ENCODE measurements at regions not wholly inside any gene's neighbourhood (a gene's known extent, or its start where the extent isn't known, plus 50 kb on each side); places are given as distances from the start of the nearest gene placed in this dataset.

GRCh38 chr1:78369546-78369945, 121.2 kb upstream of the PTGFR start:
- no peak for DNase-seq

DNA sequence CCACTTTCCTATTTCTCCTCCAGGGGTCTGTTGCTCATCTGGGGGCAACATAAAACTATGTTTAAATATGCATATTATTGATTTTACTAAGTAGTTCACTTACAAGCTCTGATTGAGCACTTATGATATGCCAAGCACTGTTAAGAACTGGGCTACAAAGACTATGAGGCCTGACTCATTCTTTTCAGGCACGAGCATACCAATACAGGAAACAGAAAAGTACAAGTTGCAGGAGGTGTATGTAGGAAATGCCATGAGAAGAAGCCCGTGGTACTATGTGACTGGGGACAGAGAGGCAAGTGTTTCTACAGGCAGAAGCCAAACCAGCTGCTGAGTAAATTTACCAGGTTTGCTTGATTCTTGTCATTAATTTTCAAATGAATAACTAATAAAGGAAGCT, 120.4 kb upstream of the PTGFR start:
- DNase-seq: no peak

- no peak for DNase-seq
Measured at GRCh38 chr1:78370779-78371482, 119.8 kb upstream of the PTGFR start.

DNA sequence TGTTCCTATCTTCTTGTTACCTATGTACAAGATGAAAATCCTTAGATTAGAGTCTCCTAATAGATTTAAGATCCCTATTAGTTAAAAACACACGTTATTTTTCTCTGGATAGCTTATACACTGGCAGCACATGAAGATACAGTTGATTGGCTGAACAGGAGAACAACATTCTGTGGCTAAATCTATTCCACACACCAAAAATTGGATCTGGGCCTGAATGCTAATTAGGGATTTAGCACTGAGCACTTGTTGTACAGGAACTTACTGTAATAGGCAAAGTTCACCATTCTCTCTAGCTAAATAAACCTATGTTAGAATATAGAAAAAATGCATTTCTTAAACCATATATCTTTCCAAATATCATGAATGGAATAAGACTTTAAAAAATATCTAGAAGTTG, 117.1 kb upstream of the PTGFR start:
- no peak for DNase-seq

GRCh38 chr1:78375996-78376395, 114.8 kb upstream of the PTGFR start:
- DNase-seq: peak; percentile 57

DNA sequence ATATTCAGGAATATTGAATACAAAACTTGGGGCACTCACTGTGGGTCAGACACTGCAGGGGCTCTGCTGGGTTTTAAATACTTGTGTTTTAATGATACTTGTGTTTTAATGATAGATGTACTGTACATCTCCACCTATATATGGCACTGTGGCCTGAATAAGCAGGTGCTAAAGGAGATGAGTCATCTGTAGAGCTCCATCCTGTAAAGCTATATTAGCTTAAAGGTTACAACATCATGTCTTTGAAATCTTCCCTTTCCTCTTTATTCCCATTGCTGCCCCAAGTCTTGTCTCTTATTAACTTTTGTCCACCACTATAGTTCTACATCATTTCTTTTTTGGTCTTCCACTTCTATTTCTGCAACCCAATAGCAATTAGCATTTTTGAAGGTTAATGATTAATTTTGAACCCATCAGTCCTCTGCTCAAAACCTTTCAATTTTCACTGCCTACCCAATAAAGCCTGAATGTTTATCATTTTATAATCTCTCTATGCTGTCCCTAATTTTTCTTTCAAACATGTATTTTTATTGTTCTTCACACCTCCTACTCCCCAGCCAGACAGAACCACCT, 113.3 kb upstream of the PTGFR start:
- no peak for DNase-seq

DNA sequence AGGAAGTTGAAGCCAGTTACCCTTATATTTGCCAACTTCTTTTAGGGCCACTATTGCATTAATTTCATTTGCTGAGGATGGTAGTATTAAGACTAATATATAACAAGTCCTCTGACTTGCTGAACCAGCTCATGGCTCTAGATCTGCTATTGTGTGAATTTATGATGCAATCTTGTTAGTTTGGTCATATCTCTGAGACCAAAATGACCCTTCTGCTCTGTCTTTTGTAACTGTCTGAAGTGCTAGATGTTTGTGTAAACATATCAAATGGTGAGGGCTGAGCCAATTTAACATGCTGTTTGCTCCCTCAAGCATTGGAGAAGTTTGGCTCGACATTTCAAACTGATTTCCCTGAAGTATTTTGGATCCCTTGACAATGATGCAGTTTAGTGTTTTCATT, 106.9 kb upstream of the PTGFR start:
- DNase-seq: no peak

GRCh38 chr1:78385744-78386462, 104.9 kb upstream of the PTGFR start:
- DNase-seq: no peak

DNA sequence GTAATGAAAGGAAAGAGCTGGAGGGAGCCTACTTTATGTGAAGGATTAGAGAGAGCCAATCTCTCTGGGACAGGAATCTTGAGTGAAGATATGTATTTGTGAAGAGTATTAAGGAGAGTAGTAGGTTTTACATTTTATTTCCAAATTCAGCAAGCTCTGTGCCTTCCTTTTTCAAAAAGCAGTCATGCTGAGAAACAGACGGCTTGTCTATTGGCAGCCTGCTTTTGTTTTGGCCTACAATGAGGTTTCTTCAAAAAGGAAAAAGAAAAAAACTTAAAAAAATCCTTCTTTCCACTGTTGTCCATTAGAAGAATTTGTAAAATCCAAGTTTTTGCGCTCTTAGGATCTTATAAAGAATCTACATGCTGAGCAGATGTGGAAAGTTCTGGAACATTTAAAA, 103.6 kb upstream of the PTGFR start:
- DNase-seq: no peak

- no peak for DNase-seq
Measured at GRCh38 chr1:78387871-78388270, 102.9 kb upstream of the PTGFR start.

DNA sequence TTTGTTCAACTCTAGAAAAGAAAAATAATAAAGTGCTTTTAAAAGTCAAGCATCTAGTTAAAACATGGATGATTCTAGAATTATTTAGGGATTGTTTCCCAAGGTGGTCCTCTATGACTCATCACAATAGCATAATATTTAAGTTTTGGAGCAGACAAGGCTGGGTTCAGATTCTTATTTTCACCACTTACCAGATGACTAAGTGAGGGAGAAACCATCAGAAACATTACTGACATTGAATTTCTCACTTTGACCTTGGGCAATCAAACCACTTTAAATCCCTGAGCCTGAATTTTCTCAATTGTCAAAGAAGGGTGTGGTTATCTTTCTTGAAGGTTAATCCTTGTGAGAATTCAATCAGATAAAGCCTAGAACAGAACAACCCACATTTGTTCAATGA, 102.5 kb upstream of the PTGFR start:
- DNase-seq: no peak

GRCh38 chr1:78401148-78401547, 89.6 kb upstream of the PTGFR start:
- DNase-seq: no peak

DNA sequence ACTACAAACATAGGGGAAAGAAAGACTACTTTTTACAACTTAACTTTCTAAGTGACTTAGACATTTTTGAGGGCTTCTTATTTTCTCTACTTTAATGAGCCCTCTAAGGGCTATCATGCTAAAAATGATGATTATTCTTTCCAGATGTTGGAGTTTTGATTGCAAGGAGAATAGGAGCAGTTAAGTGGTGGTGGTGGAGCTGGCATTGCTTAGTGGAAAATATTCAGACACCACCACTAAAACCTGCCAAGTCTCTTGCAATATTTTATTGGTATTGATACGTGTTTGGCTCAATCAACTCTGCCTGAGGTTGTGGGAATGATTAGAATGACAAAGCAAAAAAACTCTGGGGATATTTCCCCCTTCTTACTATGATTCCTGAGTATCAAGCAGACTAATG, 82.6 kb upstream of the PTGFR start:
- DNase-seq: peak; percentile 50

DNA sequence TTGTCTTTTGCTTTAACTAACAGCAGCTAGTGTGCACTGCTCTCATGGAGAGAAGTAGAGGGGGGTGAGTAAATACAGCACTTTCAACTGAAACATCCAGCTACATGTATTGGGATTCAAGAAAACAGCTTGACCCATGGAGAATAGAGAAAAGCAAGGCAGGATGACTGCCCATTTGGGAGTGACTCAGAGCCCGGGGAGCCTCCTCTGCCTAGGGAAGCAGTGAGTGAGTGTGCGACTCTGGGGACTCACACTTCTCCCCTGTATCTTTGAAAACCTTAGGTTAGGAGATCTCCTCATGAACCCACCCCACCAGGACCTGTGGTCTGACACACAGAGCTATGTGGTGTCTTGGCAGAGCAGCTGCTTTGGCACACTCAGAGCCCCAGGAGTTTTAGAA, 82.0 kb upstream of the PTGFR start:
- no peak for DNase-seq

DNA sequence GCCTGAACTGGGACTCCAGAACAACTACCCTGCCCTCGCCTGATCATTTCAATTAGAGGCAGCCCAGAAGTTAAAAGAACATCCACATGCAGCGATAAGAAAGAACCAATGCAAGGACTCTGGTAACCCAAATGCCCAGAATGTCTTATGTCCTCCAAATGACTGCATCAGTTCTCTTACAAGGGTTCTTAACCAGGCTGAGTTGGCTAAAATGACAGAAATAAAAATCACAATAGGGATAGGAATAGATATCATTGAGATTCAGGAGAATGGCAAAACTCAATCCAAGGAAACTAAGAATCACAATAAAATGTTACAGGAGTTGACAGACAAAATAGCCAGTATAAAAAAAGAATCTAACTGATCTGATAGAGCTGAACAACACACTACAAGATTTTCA, 80.1 kb upstream of the PTGFR start:
- DNase-seq: no peak

DNA sequence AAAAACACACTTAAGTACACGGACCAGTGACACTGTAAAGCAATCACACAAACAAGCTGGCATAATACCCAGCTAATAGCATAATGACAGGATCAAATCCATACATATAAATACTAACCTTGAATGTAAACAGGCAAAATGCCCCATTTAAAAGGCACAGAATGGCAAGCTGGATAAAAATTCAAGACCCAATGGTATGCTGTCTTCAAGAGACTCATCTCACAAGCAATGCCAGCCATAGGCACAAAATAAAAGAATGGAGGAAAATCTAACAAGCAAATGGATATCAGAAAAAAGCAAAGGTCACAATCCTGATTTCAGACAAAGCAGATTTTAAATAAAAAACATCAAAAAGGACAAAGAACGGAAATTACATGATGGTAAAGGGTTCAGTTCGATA, 79.1 kb upstream of the PTGFR start:
- no peak for DNase-seq

GRCh38 chr1:78415165-78415564, 75.6 kb upstream of the PTGFR start:
- no peak for DNase-seq

DNA sequence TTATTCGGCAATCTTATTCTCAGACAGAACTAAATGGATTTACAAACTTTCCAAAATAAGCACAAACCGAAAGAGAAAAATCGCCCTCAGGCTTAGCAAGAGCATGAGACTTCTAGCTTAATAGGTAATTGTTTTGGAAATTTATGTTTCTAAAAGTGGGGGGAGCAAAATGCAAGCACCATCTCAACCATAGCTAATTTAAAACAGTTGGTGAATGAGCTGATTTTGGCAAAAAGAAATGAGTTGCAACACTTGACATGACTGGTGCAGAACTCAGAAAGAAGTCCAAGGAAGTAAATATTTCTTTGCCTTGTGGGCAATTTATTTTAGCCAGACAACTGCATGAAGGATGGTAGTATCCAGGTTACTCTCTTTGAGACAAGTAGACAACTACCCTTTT, 71.5 kb upstream of the PTGFR start:
- no peak for DNase-seq

GRCh38 chr1:78420181-78420580, 70.6 kb upstream of the PTGFR start:
- DNase-seq: no peak

- DNase-seq: no peak
Measured at GRCh38 chr1:78420688-78421087, 70.1 kb upstream of the PTGFR start.

DNA sequence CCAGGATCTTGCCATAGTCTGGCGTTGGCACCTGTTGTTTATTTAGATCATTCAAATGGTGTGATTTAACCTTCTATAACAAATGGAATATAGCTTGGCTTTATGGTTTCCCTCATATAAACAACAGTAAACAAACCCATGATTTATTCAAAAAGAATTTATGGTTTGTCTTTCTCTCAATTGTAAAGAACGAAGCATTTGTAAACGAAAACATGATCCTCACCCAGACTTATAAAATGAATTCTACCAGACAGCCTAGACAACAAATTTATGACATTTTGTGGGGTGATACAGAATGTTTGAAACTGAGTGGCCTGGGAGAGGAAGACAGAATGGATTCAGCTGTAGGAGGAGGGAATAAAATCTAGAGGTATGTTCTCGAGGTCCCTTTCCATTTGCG, 66.1 kb upstream of the PTGFR start:
- DNase-seq: no peak

- DNase-seq: no peak
Measured at GRCh38 chr1:78426408-78426807, 64.4 kb upstream of the PTGFR start.

GRCh38 chr1:78427506-78427905, 63.3 kb upstream of the PTGFR start:
- no peak for DNase-seq

DNA sequence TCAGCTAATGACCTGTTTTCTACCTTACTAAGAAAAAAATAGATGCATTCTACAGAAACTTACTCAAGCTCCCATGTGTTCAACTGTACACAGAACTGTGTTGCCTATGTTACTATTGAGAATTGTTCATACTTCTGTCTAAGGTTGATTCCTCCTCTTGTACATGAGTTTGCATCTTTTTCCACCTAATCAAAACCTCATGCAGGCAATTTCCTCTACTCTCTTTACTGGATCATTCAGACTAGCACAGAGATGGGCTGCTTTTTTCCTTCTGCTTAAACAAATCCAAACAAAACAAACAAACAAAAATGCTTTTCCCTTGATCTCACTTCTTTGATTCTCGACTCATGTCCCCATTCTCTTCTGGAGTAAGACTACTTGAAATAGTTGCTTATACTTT, 58.8 kb upstream of the PTGFR start:
- no peak for DNase-seq

DNA sequence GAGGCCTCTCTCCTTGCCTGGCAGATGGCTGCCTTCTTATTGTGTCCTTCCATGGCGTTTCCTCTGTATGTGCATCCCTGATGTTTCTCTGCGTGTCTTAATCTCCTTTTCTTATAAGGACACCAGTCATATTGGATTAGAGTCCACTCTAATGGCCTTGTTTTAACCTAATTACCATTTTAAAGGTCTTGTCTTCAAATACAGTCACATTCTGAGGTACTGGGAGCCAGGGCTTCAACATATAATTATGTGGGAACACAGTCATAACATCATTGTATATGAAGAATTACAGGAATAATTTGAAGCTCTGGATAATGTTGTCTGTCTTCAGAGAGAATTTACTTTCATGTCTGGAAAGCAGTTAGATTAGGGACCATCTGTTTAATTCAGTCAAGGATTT, 56.4 kb upstream of the PTGFR start:
- DNase-seq: no peak
